ENCODE measurements at regions not wholly inside any gene's neighbourhood (a gene's known extent, or its start where the extent isn't known, plus 50 kb on each side); places are given as distances from the start of the nearest gene placed in this dataset.

DNA sequence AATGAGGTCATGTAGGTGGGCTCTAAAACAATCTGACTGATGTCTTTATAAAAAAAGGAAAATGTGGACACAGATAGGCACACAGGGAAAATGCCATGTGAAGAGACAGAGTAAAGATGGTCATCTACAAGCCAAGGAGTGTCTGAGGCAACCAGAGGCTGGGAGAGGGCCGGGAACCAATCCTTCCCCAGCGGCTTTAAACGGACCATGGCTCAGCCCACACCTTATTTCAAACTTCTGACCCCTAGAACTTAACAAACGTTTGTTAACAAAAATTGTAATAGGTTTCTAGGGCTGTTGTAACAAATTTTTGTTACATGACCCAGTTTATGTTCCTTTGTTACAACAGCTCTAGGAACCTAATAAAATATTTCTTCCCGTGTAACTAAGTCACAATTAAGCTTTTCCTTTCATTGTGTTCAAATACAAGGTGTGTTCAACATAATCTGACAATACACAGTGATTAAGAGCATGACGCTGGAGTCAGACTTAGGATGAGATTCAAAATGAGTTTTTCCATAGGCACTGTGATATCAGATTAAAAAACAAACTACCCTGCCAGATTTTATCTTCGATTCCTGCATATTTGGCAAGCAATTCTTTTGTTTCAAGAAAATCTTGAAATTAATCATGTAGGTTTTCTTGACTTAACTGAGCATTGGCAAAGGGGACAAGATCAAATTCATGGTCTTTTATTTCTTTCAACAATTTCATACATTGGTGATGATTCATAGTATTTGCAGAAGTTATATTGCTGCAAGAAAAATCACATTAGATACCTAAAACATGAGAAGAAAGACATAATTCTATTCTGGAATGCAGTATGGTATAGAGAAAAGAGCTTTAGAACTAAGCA lies 169.5 kb upstream of the RIPOR2 start:
- no peaks in the 10 kb centered on the region for H3K27me3 ChIP-seq (ENCODE audit: insufficient read depth, low read length, poor library complexity, severe bottlenecking)
- H3K9me2 ChIP-seq (replicated peaks; ENCODE audit: low read depth, low read length): no peaks in the 10 kb centered on the region
- peaks cover under 1% of the 10 kb centered on the region for H3K4me1 ChIP-seq (ENCODE audit: insufficient read depth, low read length, poor library complexity, severe bottlenecking)
- H3K4me2 ChIP-seq (ENCODE audit: low read depth, low read length, poor library complexity, severe bottlenecking): no peak overlapping the region
- no peak overlapping the region for H2AFZ ChIP-seq (ENCODE audit: low read length)
- H3K36me3 ChIP-seq (ENCODE audit: insufficient read depth, low read length): peaks cover 57% of the 10 kb centered on the region
- no peaks in the 10 kb centered on the region for H3F3A ChIP-seq (ENCODE audit: low read depth)
- no peaks in the 10 kb centered on the region for H3K79me2 ChIP-seq (ENCODE audit: insufficient read depth, low read length)
- H3K9me3 ChIP-seq (ENCODE audit: insufficient read depth, low read depth, low read length): no peaks in the 10 kb centered on the region
- no peaks in the 10 kb centered on the region for H4K20me1 ChIP-seq (ENCODE audit: insufficient read depth, low read length, poor library complexity, severe bottlenecking)
- TF ChIP-seq CTCF (conservative IDR thresholded peaks at IDR 0.05; ENCODE audit: low read length): no peak
- no peak for TF ChIP-seq EZH2phosphoT487 (IDR thresholded peaks at IDR 0.05; ENCODE audit: borderline replicate concordance)
- H3K9ac ChIP-seq (ENCODE audit: low read depth, low read length, poor library complexity, severe bottlenecking): no peak overlapping the region
- H3K4me3 ChIP-seq (ENCODE audit: low read length, poor library complexity, severe bottlenecking): no peak overlapping the region

DNA sequence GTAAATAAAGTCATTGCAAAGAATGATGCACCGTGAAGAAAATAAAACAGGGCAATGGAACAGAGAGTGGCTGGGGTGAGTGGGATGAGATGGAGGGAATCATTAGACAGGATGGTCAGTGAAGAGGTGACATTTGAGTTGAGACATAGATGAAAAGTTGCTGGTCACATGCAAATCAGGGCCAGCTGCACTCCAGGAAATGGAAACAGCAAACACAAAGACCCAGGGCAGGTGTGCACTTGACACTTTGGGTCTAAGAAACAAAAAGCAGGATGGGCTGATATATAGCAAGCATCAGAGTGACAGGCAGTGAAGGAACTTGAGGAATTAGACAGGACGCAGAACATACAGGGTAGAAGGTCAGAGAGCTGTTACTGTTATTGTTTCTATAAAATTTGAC lies 171.5 kb upstream of the RIPOR2 start:
- no peak overlapping the region for H2AFZ ChIP-seq (ENCODE audit: low read length)
- no peaks in the 10 kb centered on the region for H4K20me1 ChIP-seq (ENCODE audit: insufficient read depth, low read length, poor library complexity, severe bottlenecking)
- H3K4me1 ChIP-seq (ENCODE audit: insufficient read depth, low read length, poor library complexity, severe bottlenecking): no peaks in the 10 kb centered on the region
- H3K9me3 ChIP-seq (ENCODE audit: insufficient read depth, low read depth, low read length): no peaks in the 10 kb centered on the region
- peaks cover 69% of the 10 kb centered on the region for H3K36me3 ChIP-seq (ENCODE audit: insufficient read depth, low read length)
- H3K9me2 ChIP-seq (replicated peaks; ENCODE audit: low read depth, low read length): no peaks in the 10 kb centered on the region
- no peaks in the 10 kb centered on the region for H3K79me2 ChIP-seq (ENCODE audit: insufficient read depth, low read length)
- no peak overlapping the region for H3K4me3 ChIP-seq (ENCODE audit: low read length, poor library complexity, severe bottlenecking)
- H3K9ac ChIP-seq (ENCODE audit: low read depth, low read length, poor library complexity, severe bottlenecking): no peak overlapping the region
- no peak overlapping the region for H3K4me2 ChIP-seq (ENCODE audit: low read depth, low read length, poor library complexity, severe bottlenecking)
- no peaks in the 10 kb centered on the region for H3F3A ChIP-seq (ENCODE audit: low read depth)
- no peaks in the 10 kb centered on the region for H3K27me3 ChIP-seq (ENCODE audit: insufficient read depth, low read length, poor library complexity, severe bottlenecking)
- TF ChIP-seq EZH2phosphoT487 (IDR thresholded peaks at IDR 0.05; ENCODE audit: borderline replicate concordance) (no peak), CTCF (conservative IDR thresholded peaks at IDR 0.05; ENCODE audit: low read length) (no peak)

- Histone ChIP-seq H3K4me2 (ENCODE audit: low read depth, low read length, poor library complexity, severe bottlenecking) (no peak overlapping the region), H3K36me3 (ENCODE audit: insufficient read depth, low read length) (peaks cover 76% of the 10 kb centered on the region), H3K79me2 (ENCODE audit: insufficient read depth, low read length) (0 out of 2 replicates have a peak, but pooled peaks cover 3% of the 10 kb centered on the region), H2AFZ (ENCODE audit: low read length) (no peak overlapping the region), H3F3A (ENCODE audit: low read depth) (0 out of 2 replicates have a peak, but pooled peaks cover 4% of the 10 kb centered on the region), H3K9ac (ENCODE audit: low read depth, low read length, poor library complexity, severe bottlenecking) (no peak overlapping the region), H3K4me3 (ENCODE audit: low read length, poor library complexity, severe bottlenecking) (no peak overlapping the region), H3K9me2 (replicated peaks; ENCODE audit: low read depth, low read length) (no peaks in the 10 kb centered on the region), H3K4me1 (ENCODE audit: insufficient read depth, low read length, poor library complexity, severe bottlenecking) (peaks cover 15% of the 10 kb centered on the region), H3K27me3 (ENCODE audit: insufficient read depth, low read length, poor library complexity, severe bottlenecking) (no peaks in the 10 kb centered on the region), H4K20me1 (ENCODE audit: insufficient read depth, low read length, poor library complexity, severe bottlenecking) (no peaks in the 10 kb centered on the region), H3K9me3 (ENCODE audit: insufficient read depth, low read depth, low read length) (no peaks in the 10 kb centered on the region)
- no peak for TF ChIP-seq EZH2phosphoT487 (IDR thresholded peaks at IDR 0.05; ENCODE audit: borderline replicate concordance)
- TF ChIP-seq CTCF (conservative IDR thresholded peaks at IDR 0.05; ENCODE audit: low read length): no peak
Observed at GRCh38 chr6:25111782-25112181, 167.4 kb upstream of the CARMIL1 start.

Data from Loucy (cell line).